Activated naive CD4-positive, alpha-beta T cell treated with anti-CD3 and anti-CD28 coated beads for 36 hours (primary cell): ENCODE measurements at regions not wholly inside any gene's neighbourhood (a gene's known extent, or its start where the extent isn't known, plus 50 kb on each side); places are given as distances from the start of the nearest gene placed in this dataset.

Experiments
- CTCF ChIA-PET: fragments of 350-600 bp; sonication (Branson Sonifier 250); formaldehyde crosslinking; loops from one replicate; lab custom pipeline; 2021; ENCODE audit warnings: antibody characterized with exemption; lab: Charles Lee
- DNase-seq: peaks from one replicate; pipeline ENCODE4 v3.0.0-alpha.2; 2020
- H3K27ac Mint-ChIP-seq: one replicate; pipeline ENCODE4 v1.8.0; 2021; ENCODE audit warnings: mild to moderate bottlenecking, mixed read lengths
- H3K27me3 Mint-ChIP-seq: one replicate; pipeline ENCODE4 v1.8.0; 2021; ENCODE audit warnings: low read depth, mixed read lengths
- H3K36me3 Mint-ChIP-seq: one replicate; pipeline ENCODE4 v1.8.0; 2021; ENCODE audit warnings: low read depth, mixed read lengths
- H3K4me1 Mint-ChIP-seq: one replicate; pipeline ENCODE4 v1.8.0; 2021; ENCODE audit warnings: low read depth, mixed read lengths
- H3K4me3 Mint-ChIP-seq: one replicate; pipeline ENCODE4 v1.8.0; 2021; ENCODE audit warnings: mild to moderate bottlenecking, moderate library complexity, mixed read lengths
- H3K9me3 Mint-ChIP-seq: one replicate; pipeline ENCODE4 v1.8.0; 2021; ENCODE audit warnings: mixed read lengths
- intact Hi-C: fragments of 100-400 bp; cut with micrococcal nuclease; formaldehyde crosslinking; loops from one replicate; pipeline ENCODE4 v1.15.1; 2023

DNA sequence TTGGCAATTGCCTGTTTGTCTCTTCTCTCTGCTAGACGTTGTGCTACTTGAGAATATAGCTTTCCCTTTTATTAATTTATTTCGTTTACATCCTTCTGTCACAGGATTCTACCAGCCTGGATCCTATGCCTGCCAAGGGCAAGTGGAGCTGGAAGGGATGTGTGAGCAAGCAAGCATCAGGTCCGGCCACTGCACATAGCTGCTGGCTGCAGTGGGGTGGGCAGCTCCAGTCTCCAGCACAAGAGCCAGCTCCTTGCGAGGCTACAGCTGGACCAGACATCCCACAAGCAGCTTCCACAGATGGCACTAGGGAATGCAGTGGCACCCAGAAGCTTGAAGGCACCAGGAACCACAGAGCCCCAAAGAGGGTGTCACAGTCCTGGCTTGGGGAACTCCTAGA is 225.0 kb downstream of the KCNC2 start:
- H3K9me3 Mint-ChIP-seq, result no peaks in the 10 kb centered on the region
- no peaks in the 10 kb centered on the region for H3K4me1 Mint-ChIP-seq
- no peaks in the 10 kb centered on the region for H3K27me3 Mint-ChIP-seq
- H3K36me3 Mint-ChIP-seq, result no peaks in the 10 kb centered on the region
- intact Hi-C loops, result no loop called here
- H3K27ac Mint-ChIP-seq, result no peak overlapping the region
- H3K4me3 Mint-ChIP-seq, result no peak overlapping the region
- CTCF ChIA-PET, result interaction anchor here (1.1 kb wide), 1 partner anchor 53 kb away, joined by 3 read pairs; no protein-coding TSS in a partner anchor
- no peak for DNase-seq

DNA sequence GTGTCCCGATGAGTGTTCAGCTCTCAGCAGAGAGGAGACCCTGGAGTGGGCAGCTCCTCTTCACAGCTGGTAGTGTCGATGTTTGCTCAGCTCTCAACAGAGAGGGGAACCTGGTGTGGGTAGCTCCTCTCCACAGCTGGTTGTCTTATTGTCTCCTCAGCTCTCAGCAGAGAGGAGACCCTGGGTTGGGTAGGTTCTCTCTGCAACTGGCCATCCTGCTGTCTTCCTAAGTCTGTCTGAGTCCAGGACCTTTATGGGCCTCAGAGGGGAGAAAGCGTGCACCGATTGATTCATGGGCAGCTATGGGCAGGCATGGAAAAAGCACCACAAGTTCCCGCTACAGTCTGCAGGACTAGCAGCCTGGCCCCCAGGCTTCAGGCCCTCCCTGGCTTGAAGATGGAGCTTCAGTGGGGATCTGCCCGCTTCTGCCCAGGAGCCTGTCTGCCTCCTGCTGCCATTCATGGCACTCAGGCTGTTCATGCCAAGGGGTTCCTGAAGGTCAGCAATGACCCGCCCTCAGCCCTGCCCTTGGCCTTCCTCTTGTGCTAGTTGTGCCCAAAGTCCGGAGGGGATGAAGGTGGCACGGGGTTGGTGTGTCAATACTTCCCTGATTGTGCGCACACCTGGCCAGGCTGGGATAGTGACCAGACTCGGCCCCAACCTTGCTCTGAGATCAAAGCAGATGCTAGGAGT is 224.2 kb downstream of the KCNC2 start:
- Mint-ChIP-seq H3K4me3 (no peak overlapping the region), H3K27ac (no peak overlapping the region), H3K4me1 (no peaks in the 10 kb centered on the region), H3K36me3 (no peaks in the 10 kb centered on the region), H3K27me3 (no peaks in the 10 kb centered on the region), H3K9me3 (no peaks in the 10 kb centered on the region)
- intact Hi-C loops, result no loop called here
- no peak for DNase-seq
- CTCF ChIA-PET, result interaction anchor here (1.1 kb wide), 1 partner anchor 52 kb away, joined by 3 read pairs; no protein-coding TSS in a partner anchor

DNA sequence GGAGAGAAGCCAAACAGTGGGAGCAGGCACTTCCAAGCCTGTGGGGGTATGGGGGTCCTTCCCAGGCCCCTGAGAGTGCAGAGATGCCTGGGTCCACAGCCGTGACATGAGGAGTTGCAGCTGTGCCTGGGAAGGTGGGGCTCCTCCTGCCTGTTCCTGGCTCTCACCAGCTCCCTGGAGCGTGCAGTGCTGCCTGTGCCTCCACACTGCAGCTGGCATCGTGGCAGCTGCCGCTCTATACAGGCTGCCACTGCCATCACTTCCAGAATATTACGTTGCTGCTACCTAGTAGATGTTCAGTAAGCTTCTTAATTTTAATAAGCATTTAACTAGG is 223.7 kb downstream of the KCNC2 start:
- intact Hi-C loops, result no loop called here
- no peaks in the 10 kb centered on the region for H3K4me1 Mint-ChIP-seq
- no peaks in the 10 kb centered on the region for H3K27me3 Mint-ChIP-seq
- no peak overlapping the region for H3K27ac Mint-ChIP-seq
- DNase-seq, result peak; percentile 1
- no peaks in the 10 kb centered on the region for H3K9me3 Mint-ChIP-seq
- no peak overlapping the region for H3K4me3 Mint-ChIP-seq
- no peaks in the 10 kb centered on the region for H3K36me3 Mint-ChIP-seq
- CTCF ChIA-PET, result no interaction called here

DNA sequence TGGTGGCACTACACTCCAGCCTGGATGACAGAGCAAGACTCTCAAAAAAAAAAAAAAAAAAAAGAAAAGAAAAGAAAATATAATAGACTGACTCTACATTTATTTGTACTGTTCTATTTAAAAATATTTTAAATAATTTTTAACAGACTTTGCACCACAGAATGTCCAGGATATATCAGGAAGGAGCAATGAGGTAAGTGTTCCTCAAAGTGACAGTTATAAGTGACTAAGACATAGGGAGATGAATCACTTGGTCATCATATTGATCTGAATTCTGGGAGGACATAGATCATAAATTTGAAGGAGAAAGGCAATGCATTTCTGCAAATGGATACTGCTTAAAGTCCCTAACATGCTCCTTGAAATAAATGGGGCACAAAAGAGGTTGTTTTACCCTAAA is 221.5 kb downstream of the KCNC2 start:
- Mint-ChIP-seq H3K9me3 (no peaks in the 10 kb centered on the region), H3K27me3 (no peaks in the 10 kb centered on the region), H3K27ac (no peak overlapping the region), H3K36me3 (no peaks in the 10 kb centered on the region), H3K4me1 (no peaks in the 10 kb centered on the region), H3K4me3 (no peak overlapping the region)
- intact Hi-C loops, result no loop called here
- no peak for DNase-seq
- CTCF ChIA-PET, result interaction anchor here (0.6 kb wide), 1 partner anchor 12 kb away, joined by 3 read pairs; no protein-coding TSS in a partner anchor
